BE2C (cell line): ENCODE measurements at regions not wholly inside any gene's neighbourhood (a gene's known extent, or its start where the extent isn't known, plus 50 kb on each side); places are given as distances from the start of the nearest gene placed in this dataset.

Experiments
- DNase-seq: peaks from one replicate; pipeline ENCODE4 v3.0.0-alpha.2; 2020
- H3K27me3 ChIP-seq: fragments of 250-450 bp; sonication (Bioruptor Pico); 2 replicates; pipeline ENCODE4 v1.5.1; 2020; ENCODE audit warnings: mild to moderate bottlenecking
- H3K36me3 ChIP-seq: fragments of 250-450 bp; sonication (Bioruptor Pico); 2 replicates; pipeline ENCODE4 v1.5.1; 2020; ENCODE audit warnings: mild to moderate bottlenecking
- H3K4me1 ChIP-seq: fragments of 250-450 bp; sonication (Bioruptor Pico); 2 replicates; pipeline ENCODE4 v1.5.1; 2020
- H3K4me3 ChIP-seq: 2 replicates; pipeline ENCODE4 v1.5.1; 2011; ENCODE audit warnings: low read depth, low read length
- H3K9me3 ChIP-seq: fragments of 250-450 bp; sonication (Bioruptor Pico); 2 replicates; pipeline ENCODE4 v1.5.1; 2020
- TF ChIP-seq, protein P1 (sequence below): IDR thresholded peaks from 2 replicates; pipeline ENCODE4 v1.5.1; 2012; ENCODE audit warnings: mild to moderate bottlenecking, low read depth, low read length

DNA sequence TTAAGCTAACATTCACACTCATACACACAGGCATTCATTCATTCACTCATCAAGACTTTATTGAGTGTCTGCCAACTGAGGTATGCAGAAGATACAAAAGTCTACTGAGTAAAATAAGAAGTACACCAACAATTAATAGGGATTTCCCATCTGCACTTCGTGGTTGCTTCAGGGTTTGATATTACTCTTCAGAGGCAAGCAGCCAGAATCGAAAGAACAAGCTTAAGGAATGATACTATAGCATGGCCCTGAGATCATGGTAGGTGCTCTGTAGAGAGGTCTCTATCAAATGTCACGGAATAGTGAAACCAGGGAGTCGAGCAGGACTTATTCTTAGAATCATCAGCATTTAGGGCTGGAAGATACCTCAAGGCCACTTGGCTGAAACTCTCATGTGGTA lies 135.4 kb downstream of the NRN1 start:
- TF ChIP-seq, protein P1, sequence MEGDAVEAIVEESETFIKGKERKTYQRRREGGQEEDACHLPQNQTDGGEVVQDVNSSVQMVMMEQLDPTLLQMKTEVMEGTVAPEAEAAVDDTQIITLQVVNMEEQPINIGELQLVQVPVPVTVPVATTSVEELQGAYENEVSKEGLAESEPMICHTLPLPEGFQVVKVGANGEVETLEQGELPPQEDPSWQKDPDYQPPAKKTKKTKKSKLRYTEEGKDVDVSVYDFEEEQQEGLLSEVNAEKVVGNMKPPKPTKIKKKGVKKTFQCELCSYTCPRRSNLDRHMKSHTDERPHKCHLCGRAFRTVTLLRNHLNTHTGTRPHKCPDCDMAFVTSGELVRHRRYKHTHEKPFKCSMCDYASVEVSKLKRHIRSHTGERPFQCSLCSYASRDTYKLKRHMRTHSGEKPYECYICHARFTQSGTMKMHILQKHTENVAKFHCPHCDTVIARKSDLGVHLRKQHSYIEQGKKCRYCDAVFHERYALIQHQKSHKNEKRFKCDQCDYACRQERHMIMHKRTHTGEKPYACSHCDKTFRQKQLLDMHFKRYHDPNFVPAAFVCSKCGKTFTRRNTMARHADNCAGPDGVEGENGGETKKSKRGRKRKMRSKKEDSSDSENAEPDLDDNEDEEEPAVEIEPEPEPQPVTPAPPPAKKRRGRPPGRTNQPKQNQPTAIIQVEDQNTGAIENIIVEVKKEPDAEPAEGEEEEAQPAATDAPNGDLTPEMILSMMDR = no peak
- no peak for DNase-seq
- Histone ChIP-seq H3K36me3 (no peaks in the 10 kb centered on the region), H3K9me3 (no peaks in the 10 kb centered on the region), H3K27me3 (no peaks in the 10 kb centered on the region; the same call in 1 of the 2 replicates), H3K4me1 (no peaks in the 10 kb centered on the region), H3K4me3 (no peak overlapping the region)

DNA sequence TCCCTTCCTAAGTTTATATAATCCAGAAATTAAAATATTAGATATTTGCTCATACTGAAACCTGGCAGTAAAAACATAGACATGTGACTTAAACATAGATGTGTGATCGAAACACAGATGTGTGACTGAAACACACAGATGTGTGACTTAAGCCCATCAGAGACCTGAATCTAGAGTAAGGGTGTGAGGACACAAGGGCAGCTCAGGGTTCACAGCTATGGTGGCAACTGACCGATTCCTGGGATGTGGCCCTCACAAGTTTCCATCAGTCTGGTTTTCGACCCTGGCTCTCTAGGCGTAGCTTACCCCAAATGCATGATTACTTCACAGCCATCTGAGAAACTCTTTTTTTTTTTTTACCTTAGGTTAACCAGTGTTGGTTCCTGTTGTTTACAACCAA lies 137.0 kb downstream of the NRN1 start:
- Histone ChIP-seq H3K36me3 (no peaks in the 10 kb centered on the region), H3K4me3 (no peak overlapping the region), H3K27me3 (no peaks in the 10 kb centered on the region; the same call in 1 of the 2 replicates), H3K9me3 (no peaks in the 10 kb centered on the region), H3K4me1 (no peaks in the 10 kb centered on the region)
- no peak for DNase-seq
- TF ChIP-seq, protein P1 = no peak

DNA sequence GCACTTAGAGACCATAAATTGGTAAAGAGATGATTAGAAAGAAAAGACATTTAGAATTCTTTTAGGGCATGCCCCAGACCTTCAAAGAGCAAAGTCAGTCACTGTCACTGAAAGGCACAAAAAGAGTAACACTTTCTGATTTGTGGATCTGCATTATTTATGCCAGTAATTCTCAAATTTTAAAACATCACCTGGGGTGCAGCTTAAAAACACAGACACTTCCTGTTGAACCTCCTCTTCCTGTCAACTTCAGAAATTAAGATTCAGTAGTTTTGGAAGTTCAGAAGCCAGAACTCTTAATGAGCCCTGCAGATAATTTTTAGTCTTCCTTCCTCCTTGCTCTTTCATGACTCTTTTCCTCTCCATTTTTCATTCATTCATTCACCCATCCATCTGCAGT lies 137.5 kb downstream of the NRN1 start:
- Histone ChIP-seq H3K4me1 (no peaks in the 10 kb centered on the region), H3K27me3 (no peaks in the 10 kb centered on the region; the same call in 1 of the 2 replicates), H3K36me3 (no peaks in the 10 kb centered on the region), H3K4me3 (no peak overlapping the region), H3K9me3 (no peaks in the 10 kb centered on the region)
- TF ChIP-seq, protein P1 = no peak
- no peak for DNase-seq

DNA sequence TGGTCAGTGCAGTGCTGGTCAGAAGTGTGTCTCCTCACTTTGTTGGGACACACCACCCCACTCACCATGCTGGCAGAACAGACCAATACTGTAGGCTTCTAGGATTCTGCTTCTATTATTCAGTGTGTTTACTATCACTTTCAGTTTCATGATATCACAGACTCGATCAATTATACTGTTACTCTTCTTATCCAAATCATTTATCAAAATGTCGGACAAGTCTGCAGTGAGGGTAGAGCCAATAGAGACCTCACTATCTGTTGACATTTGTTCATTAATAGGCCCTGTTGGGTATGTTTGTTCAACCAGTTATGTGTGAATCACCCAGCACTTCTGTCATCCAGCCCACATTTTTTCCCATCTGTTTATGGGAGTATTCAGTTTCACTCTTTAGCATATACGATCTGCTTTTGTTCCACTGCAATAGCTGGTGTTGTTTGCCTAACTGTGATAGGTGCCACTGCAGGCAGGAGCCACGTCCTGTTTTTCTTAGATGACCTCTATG lies 140.1 kb downstream of the NRN1 start:
- Histone ChIP-seq H3K27me3 (no peaks in the 10 kb centered on the region; the same call in 1 of the 2 replicates), H3K36me3 (no peaks in the 10 kb centered on the region), H3K4me3 (no peak overlapping the region), H3K4me1 (no peaks in the 10 kb centered on the region), H3K9me3 (no peaks in the 10 kb centered on the region)
- DNase-seq = no peak
- TF ChIP-seq, protein P1 = no peak

GRCh38 chr6:5865506-5866031 lies 141.2 kb downstream of the NRN1 start:
- H3K4me1 ChIP-seq = no peaks in the 10 kb centered on the region
- H3K9me3 ChIP-seq = no peaks in the 10 kb centered on the region
- no peaks in the 10 kb centered on the region for H3K36me3 ChIP-seq
- no peak overlapping the region for H3K4me3 ChIP-seq
- DNase-seq = no peak
- H3K27me3 ChIP-seq = no peaks in the 10 kb centered on the region
- TF ChIP-seq, protein P1 = no peak

DNA sequence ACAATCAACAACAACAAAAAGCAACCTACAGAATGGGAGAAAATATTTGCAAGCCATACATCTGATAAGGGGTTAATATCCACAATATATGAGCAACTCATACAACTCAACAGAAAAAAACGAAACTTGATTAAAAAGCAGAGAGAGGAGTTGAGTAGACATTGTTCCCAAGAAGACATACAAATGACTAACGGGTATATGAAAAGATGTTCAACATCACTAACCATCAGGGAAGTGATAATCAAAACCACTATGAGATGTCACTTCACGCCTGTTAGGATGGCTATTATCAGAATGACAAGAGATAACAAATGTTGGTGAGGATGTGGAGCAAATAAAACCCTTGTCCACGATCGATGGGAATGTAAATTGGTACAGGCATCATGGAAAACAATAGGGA lies 145.9 kb downstream of the NRN1 start:
- Histone ChIP-seq H3K27me3 (no peaks in the 10 kb centered on the region), H3K9me3 (no peaks in the 10 kb centered on the region), H3K4me3 (no peak overlapping the region), H3K36me3 (no peaks in the 10 kb centered on the region), H3K4me1 (no peaks in the 10 kb centered on the region)
- DNase-seq = no peak
- TF ChIP-seq, protein P1 = no peak
